Endodermal cell (in vitro differentiated cells): ENCODE measurements at regions not wholly inside any gene's neighbourhood (a gene's known extent, or its start where the extent isn't known, plus 50 kb on each side); places are given as distances from the start of the nearest gene placed in this dataset.
A peak's percentile ranks its signal among the peaks of the same experiment; 100 is the strongest.

Experiments
- DNase-seq: peaks from one replicate; pipeline ENCODE4 v3.0.0-alpha.2; 2017
- H3K27ac ChIP-seq: 2 replicates; pipeline ENCODE4 v1.5.1; 2013; ENCODE audit warnings: mild to moderate bottlenecking, low read depth, low read length, moderate library complexity
- H3K27me3 ChIP-seq: 2 replicates; pipeline ENCODE4 v1.6.1; 2013; ENCODE audit warnings: mild to moderate bottlenecking, low read length, moderate library complexity; ENCODE audit not compliant: insufficient read depth, control insufficient read depth, poor library complexity, severe bottlenecking
- H3K36me3 ChIP-seq: 2 replicates; pipeline ENCODE4 v1.7.0; 2013; ENCODE audit warnings: mild to moderate bottlenecking, low read length, moderate library complexity; ENCODE audit not compliant: control insufficient read depth, insufficient read depth
- H3K4me1 ChIP-seq: one replicate; pipeline ENCODE4 v1.7.0; 2013; ENCODE audit warnings: low read length; ENCODE audit not compliant: control insufficient read depth, insufficient read depth
- H3K4me3 ChIP-seq: 2 replicates; pipeline ENCODE4 v1.5.1; 2013; ENCODE audit warnings: mild to moderate bottlenecking, low read length, moderate library complexity
- H3K9ac ChIP-seq: 2 replicates; pipeline ENCODE4 v1.6.1; 2013; ENCODE audit warnings: mild to moderate bottlenecking, low read length, moderate library complexity; ENCODE audit not compliant: poor library complexity, severe bottlenecking; ENCODE audit errors: extremely low read depth
- H3K9me3 ChIP-seq: 2 replicates; pipeline ENCODE4 v1.6.1; 2013; ENCODE audit warnings: mild to moderate bottlenecking, low read length, moderate library complexity; ENCODE audit not compliant: control insufficient read depth
- H3K27ac Mint-ChIP-seq: 2 replicates; pipeline ENCODE4 v1.8.0; 2020; ENCODE audit warnings: mixed read lengths
- H3K27me3 Mint-ChIP-seq: 2 replicates; pipeline ENCODE4 v1.8.0; 2021; ENCODE audit warnings: mild to moderate bottlenecking, mixed read lengths; ENCODE audit not compliant: insufficient read depth
- H3K36me3 Mint-ChIP-seq: 2 replicates; pipeline ENCODE4 v1.8.0; 2020; ENCODE audit warnings: low read depth, mixed read lengths
- H3K4me1 Mint-ChIP-seq: 2 replicates; pipeline ENCODE4 v1.8.0; 2020; ENCODE audit warnings: mixed read lengths
- H3K4me3 Mint-ChIP-seq: 2 replicates; pipeline ENCODE4 v1.8.0; 2020; ENCODE audit warnings: mild to moderate bottlenecking, moderate library complexity, mixed read lengths
- H3K9me3 Mint-ChIP-seq: 2 replicates; pipeline ENCODE4 v1.8.0; 2020; ENCODE audit warnings: mild to moderate bottlenecking, mixed read lengths
- CTCF ChIP-seq: fragments of 200-600 bp; sonication (generic); conservative IDR thresholded peaks from 2 replicates; pipeline ENCODE4 v1.5.0; 2021; ENCODE audit warnings: antibody characterized with exemption, mild to moderate bottlenecking
- WGBS, 2 experiments: methylation state at CpG; one replicate each; pipeline versions ENCODE4 v1.1.5 to v1.1.7; 2013; ENCODE audit warnings: missing lambda C conversion rate in 2 of 2, mixed read lengths in 1 of 2; ENCODE audit not compliant: insufficient coverage in 1 of 2, insufficient read length in 1 of 2; 5-methylcytosine and 5-hydroxymethylcytosine counted together

DNA sequence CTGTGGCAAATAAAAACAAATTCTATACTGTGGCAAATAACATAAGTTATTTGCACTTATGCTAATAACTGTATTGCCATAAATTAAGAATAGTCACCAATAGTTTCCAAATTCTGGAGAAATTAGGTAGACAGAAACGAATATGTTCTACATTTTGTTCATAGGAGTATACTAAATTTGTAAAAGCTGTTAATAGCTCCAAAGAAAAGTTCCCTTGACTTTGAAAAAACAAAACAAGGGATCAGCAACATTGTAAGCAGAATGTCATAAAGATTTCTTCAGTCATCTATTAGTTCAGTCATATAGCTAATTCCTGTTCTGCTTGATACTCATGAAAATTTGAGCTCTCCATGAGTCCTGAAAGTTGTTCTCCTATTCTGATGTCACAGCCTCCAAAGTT is 1472.8 kb downstream of the C4orf33 start:
- Histone ChIP-seq H3K4me1 (no peaks in the 10 kb centered on the region), H3K27me3 (no peaks in the 10 kb centered on the region), H3K4me3 (peak overlapping the region; percentile 63), H3K9me3 (peaks cover 87% of the 10 kb centered on the region), H3K27ac (no peak overlapping the region), H3K36me3 (peaks cover 38% of the 10 kb centered on the region), H3K9ac (no peak overlapping the region)
- DNase-seq: no peak
- H3K4me3 Mint-ChIP-seq: no peak overlapping the region
- H3K9me3 Mint-ChIP-seq: peaks cover 64% of the 10 kb centered on the region
- 82% methylated on average over 1 of the region's 1 CpG; no CpG with 5 or more reads in 1 of the 2 experiments for WGBS, 2 experiments
- TF ChIP-seq CTCF: no peak
- peaks cover 11% of the 10 kb centered on the region for H3K4me1 Mint-ChIP-seq
- peaks cover 40% of the 10 kb centered on the region for H3K36me3 Mint-ChIP-seq
- no peak overlapping the region for H3K27ac Mint-ChIP-seq
- no peaks in the 10 kb centered on the region for H3K27me3 Mint-ChIP-seq

GRCh38 chr4:130573742-130574141 is 1477.8 kb downstream of the C4orf33 start:
- Histone ChIP-seq H3K36me3 (peaks cover 20% of the 10 kb centered on the region), H3K4me3 (peak overlapping the region; percentile 79), H3K9me3 (peaks cover 53% of the 10 kb centered on the region), H3K9ac (peak overlapping the region; percentile 42), H3K27me3 (no peaks in the 10 kb centered on the region), H3K4me1 (peaks cover 20% of the 10 kb centered on the region), H3K27ac (no peak overlapping the region)
- no peak for TF ChIP-seq CTCF
- no peaks in the 10 kb centered on the region for H3K27me3 Mint-ChIP-seq
- peaks cover 40% of the 10 kb centered on the region for H3K4me1 Mint-ChIP-seq
- peak overlapping the region; percentile 29 for H3K4me3 Mint-ChIP-seq
- no peak for DNase-seq
- H3K36me3 Mint-ChIP-seq: peaks cover 23% of the 10 kb centered on the region
- WGBS, 2 experiments: no CpG with 5 or more reads among the region's 1 CpG
- H3K27ac Mint-ChIP-seq: peak overlapping the region; percentile 31
- peaks cover 38% of the 10 kb centered on the region for H3K9me3 Mint-ChIP-seq

GRCh38 chr4:130574215-130574614 is 1478.3 kb downstream of the C4orf33 start:
- Histone ChIP-seq H3K36me3 (peaks cover 16% of the 10 kb centered on the region), H3K27ac (no peak overlapping the region), H3K4me1 (peaks cover 20% of the 10 kb centered on the region), H3K9ac (peak overlapping the region; percentile 42), H3K27me3 (no peaks in the 10 kb centered on the region), H3K4me3 (peak overlapping the region; percentile 79), H3K9me3 (peaks cover 48% of the 10 kb centered on the region)
- Mint-ChIP-seq H3K9me3 (peaks cover 35% of the 10 kb centered on the region), H3K4me1 (peaks cover 44% of the 10 kb centered on the region), H3K36me3 (peaks cover 19% of the 10 kb centered on the region), H3K4me3 (peak overlapping the region; percentile 29), H3K27ac (peak overlapping the region; percentile 31), H3K27me3 (no peaks in the 10 kb centered on the region)
- WGBS, 2 experiments: 67 to 85% methylated on average over 1 to 2 of the region's 2 CpGs
- TF ChIP-seq CTCF: no peak
- DNase-seq: no peak
